AG20443 (cell line): ENCODE measurements at regions not wholly inside any gene's neighbourhood (a gene's known extent, or its start where the extent isn't known, plus 50 kb on each side); places are given as distances from the start of the nearest gene placed in this dataset.
A peak's percentile ranks its signal among the peaks of the same experiment; 100 is the strongest.
"Not testable (repeated sequence)": the region's sequence is repeated elsewhere in the genome, so short reads cannot be mapped to it uniquely, and the experiment has no call there.

Source experiments
- DNase-seq: peaks from one replicate; pipeline ENCODE4 v3.0.0; 2012; ENCODE audit warnings: low spot score, mixed read lengths

GRCh38 chr17:68700421-68700820 lies 99.3 kb upstream of the FAM20A start:
- no peak for DNase-seq

- no peak for DNase-seq
These were observed 98.8 kb upstream of the FAM20A start for GRCh38 chr17:68699936-68700335.

- DNase-seq = no peak
These were observed 97.6 kb upstream of the FAM20A start for GRCh38 chr17:68698746-68699145.

- DNase-seq = peak; percentile 34
These were observed 96.7 kb upstream of the FAM20A start for GRCh38 chr17:68697850-68698361.

- no peak for DNase-seq
These were observed 94.5 kb upstream of the FAM20A start for GRCh38 chr17:68695659-68696058.

- DNase-seq = peak; percentile 21
These were observed 93.8 kb upstream of the FAM20A start for GRCh38 chr17:68694791-68695485.

GRCh38 chr17:68693896-68694295 lies 92.7 kb upstream of the FAM20A start:
- DNase-seq = no peak

GRCh38 chr17:68693466-68693865 lies 92.3 kb upstream of the FAM20A start:
- DNase-seq = no peak

GRCh38 chr17:68686108-68686988 lies 85.2 kb upstream of the FAM20A start:
- no peak for DNase-seq

- peak; percentile 71 for DNase-seq
These were observed 83.8 kb upstream of the FAM20A start for GRCh38 chr17:68684949-68685357.

GRCh38 chr17:68682903-68683302 lies 81.7 kb upstream of the FAM20A start:
- DNase-seq = no peak

GRCh38 chr17:68679882-68680281 lies 78.7 kb upstream of the FAM20A start:
- DNase-seq = no peak

- DNase-seq = no peak
These were observed 75.7 kb upstream of the FAM20A start for GRCh38 chr17:68676856-68677255.

GRCh38 chr17:68675723-68676122 lies 74.6 kb upstream of the FAM20A start:
- no peak for DNase-seq

GRCh38 chr17:68674029-68674925 lies 73.1 kb upstream of the FAM20A start:
- DNase-seq = no peak

- no peak for DNase-seq
These were observed 70.0 kb upstream of the FAM20A start for GRCh38 chr17:68670967-68671693.

GRCh38 chr17:68666438-68666837 lies 65.3 kb upstream of the FAM20A start:
- not testable (repeated sequence) for DNase-seq

GRCh38 chr17:68665373-68665772 lies 64.2 kb upstream of the FAM20A start:
- no peak for DNase-seq

GRCh38 chr17:68662479-68662878 lies 61.3 kb upstream of the FAM20A start:
- no peak for DNase-seq

- DNase-seq = no peak
These were observed 60.9 kb upstream of the FAM20A start for GRCh38 chr17:68662037-68662432.

- no peak for DNase-seq
These were observed 60.3 kb upstream of the FAM20A start for GRCh38 chr17:68661265-68662036.
